HCT116 (cell line): ENCODE measurements at regions not wholly inside any gene's neighbourhood (a gene's known extent, or its start where the extent isn't known, plus 50 kb on each side); places are given as distances from the start of the nearest gene placed in this dataset.

ENCODE experiments used
- ATF3 ChIP-seq: IDR thresholded peaks from 2 replicates; pipeline ENCODE4 v1.6.1; 2012
- CTCF ChIP-seq, 3 experiments: fragments of 200-600 bp in 1 of 3; sonication (generic) in 1 of 3; IDR thresholded peaks in 2 of 3; conservative IDR thresholded peaks in 1 of 3; 2 replicates each; pipeline ENCODE4 v1.5.1; 2012 to 2017; ENCODE audit warnings: low read depth in 2 of 3, low read length in 2 of 3, antibody characterized with exemption in 1 of 3, borderline replicate concordance in 1 of 3, control low read depth in 1 of 3, mild to moderate bottlenecking in 1 of 3, mixed read lengths in 1 of 3, mixed run types in 1 of 3, moderate library complexity in 1 of 3; ENCODE audit not compliant: insufficient read depth in 1 of 3
- EGR1 ChIP-seq: IDR thresholded peaks from 2 replicates; pipeline ENCODE4 v1.6.1; 2012; ENCODE audit warnings: low read depth
- ELF1 ChIP-seq: IDR thresholded peaks from 2 replicates; pipeline ENCODE4 v1.6.1; 2012; ENCODE audit warnings: low read depth, borderline replicate concordance
- POLR2A ChIP-seq: IDR thresholded peaks from 2 replicates; pipeline ENCODE4 v1.7.0; 2011; ENCODE audit warnings: borderline replicate concordance; ENCODE audit not compliant: insufficient read depth, insufficient read length; ENCODE audit errors: extremely low read depth
- POLR2AphosphoS5 ChIP-seq: IDR thresholded peaks from 2 replicates; pipeline ENCODE4 v1.6.1; 2011; ENCODE audit warnings: mild to moderate bottlenecking, low read depth, low read length, moderate library complexity
- REST ChIP-seq: IDR thresholded peaks from 2 replicates; pipeline ENCODE4 v1.6.1; 2012; ENCODE audit warnings: low read depth
- TCF7L2 ChIP-seq: IDR thresholded peaks from 2 replicates; pipeline ENCODE4 v1.7.0; 2011; ENCODE audit warnings: borderline replicate concordance, inconsistent platforms; ENCODE audit not compliant: insufficient read depth, insufficient read length; ENCODE audit errors: extremely low read depth
- ZFX ChIP-seq: fragments of 450-650 bp; IDR thresholded peaks from 2 replicates; pipeline ENCODE4 v1.6.1; 2017

GRCh38 chr6:170094686-170095272 is 196.1 kb downstream of the DLL1 start:
- TF ChIP-seq CTCF (IDR thresholded peaks at IDR 0.05 in 2 of 3, conservative IDR thresholded peaks at IDR 0.05 in 1 of 3; ENCODE audit: borderline replicate concordance in 1 of 3, insufficient read depth in 1 of 3, low read depth in 2 of 3, low read length in 2 of 3) = no peak
- TF ChIP-seq POLR2AphosphoS5 = no peak
- TF ChIP-seq ELF1 = no peak
- TF ChIP-seq ATF3 = no peak
- TF ChIP-seq ZFX = no peak
- TF ChIP-seq POLR2A = no peak
- TF ChIP-seq EGR1 = no peak
- TF ChIP-seq TCF7L2 = no peak
- TF ChIP-seq REST = no peak
